Activated CD4-positive, CD25-positive, alpha-beta regulatory T cell treated with anti-CD3 and anti-CD28 coated beads, Interleukin-2, amount 50 U/mL, for 72 hours (primary cell): ENCODE measurements at regions not wholly inside any gene's neighbourhood (a gene's known extent, or its start where the extent isn't known, plus 50 kb on each side); places are given as distances from the start of the nearest gene placed in this dataset.
"Not testable (repeated sequence)": the region's sequence is repeated elsewhere in the genome, so short reads cannot be mapped to it uniquely, and the experiment has no call there.

Source experiments
- DNase-seq: peaks from one replicate; pipeline ENCODE4 v3.0.0; 2021

DNA sequence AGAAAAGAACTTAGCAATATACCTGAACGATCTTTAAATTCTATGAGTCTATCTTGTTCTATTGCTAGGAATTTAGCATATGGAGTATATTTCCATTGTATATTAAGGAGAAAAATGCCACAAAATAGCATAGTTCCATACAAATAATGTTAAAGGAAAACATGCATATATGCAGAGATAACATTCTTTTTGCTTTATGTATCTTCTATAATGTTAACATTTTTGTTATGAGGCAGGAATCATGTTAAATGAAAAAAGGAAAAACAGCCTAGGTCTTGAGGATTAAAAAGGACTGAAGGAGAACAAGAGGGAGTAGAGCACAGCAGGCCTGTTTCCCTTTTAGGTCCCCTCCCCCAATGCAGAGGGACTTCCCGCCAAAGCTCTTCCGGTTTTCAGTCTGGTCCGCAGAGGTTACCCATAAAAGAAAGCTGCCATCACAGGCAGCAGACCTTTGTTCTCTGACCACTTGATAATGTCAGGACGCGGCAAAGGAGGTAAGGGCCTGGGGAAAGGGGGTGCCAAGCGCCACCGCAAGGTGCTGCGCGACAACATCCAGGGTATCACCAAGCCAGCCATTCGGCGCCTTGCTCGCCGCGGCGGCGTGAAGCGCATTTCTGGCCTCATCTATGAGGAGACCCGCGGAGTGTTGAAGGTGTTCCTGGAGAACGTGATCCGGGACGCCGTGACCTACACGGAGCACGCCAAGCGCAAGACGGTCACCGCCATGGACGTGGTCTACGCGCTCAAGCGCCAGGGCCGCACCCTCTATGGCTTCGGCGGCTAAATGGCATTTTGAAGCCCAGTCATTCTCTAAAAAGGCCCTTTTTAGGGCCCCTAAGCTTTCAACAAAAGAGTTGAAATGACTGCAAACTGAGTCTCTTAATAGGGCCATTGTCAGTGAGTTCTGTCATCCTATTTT is 108.4 kb upstream of the PRSS16 start:
- DNase-seq = peak; percentile 73

GRCh38 chr6:27139756-27140579 is 107.5 kb upstream of the PRSS16 start:
- DNase-seq = no peak

DNA sequence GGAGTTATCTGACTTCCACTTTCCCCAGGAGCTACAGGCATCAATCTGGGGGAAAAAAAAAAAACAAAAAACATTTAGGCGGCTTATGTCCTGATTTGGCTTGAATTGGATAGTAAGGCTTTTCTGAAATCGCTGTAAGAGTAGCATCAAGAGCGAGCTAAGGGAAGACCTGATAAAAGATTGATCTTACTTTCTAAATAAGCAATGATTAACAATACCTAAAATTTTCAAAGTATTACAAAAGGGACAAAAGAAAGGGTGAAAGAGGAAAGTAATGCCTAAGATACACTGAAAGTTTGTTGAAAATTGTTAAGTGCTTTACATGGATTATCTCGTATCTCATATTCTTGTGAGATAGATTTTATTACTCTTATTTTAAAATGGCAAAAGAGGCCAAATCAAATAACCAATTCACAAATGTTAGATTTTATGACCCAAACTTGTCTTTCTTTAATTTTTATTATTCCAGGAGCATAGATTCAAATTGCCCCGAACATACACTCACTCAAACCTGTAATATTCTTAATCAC is 106.4 kb upstream of the PRSS16 start:
- no peak for DNase-seq

- no peak for DNase-seq
Measured at GRCh38 chr6:27141529-27142015, 105.9 kb upstream of the PRSS16 start.

DNA sequence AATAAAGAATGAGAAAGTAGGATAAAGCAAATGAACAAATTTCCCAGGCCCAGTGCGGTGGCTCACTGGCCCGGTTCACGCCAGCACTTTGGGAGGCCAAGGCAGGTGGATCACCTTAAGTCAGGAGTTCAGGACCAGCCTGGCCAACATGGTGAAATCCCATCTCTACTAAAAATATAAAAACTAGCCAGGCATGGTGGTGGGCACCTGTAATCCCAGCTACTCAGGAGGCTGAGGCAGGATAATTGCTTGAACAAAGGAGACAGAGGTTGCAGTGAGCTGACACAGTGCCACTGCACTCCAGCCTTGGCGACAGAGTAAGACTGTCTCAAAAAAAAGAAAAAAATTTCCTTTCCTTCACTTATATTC is 104.5 kb upstream of the PRSS16 start:
- not testable (repeated sequence) for DNase-seq

GRCh38 chr6:27143474-27144026 is 104.0 kb upstream of the PRSS16 start:
- no peak for DNase-seq

DNA sequence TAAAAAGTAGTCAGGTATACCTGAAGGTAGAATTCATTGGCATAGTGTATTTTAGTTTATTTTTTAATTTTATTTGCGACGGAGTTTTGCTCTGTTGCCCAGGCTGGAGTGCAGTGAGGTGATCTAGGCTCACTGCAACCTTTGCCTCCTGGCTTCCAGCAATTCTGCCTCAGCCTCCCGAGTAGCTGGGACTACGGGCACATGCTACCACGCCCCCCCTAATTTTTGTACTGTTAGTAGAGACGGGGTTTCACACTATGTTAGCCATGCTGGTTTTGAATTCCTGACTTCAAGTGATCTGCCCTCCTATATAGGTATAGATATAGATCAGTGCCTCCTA is 102.8 kb upstream of the PRSS16 start:
- DNase-seq = no peak

GRCh38 chr6:27145731-27146455 is 101.6 kb upstream of the PRSS16 start:
- DNase-seq = peak; percentile 51

DNA sequence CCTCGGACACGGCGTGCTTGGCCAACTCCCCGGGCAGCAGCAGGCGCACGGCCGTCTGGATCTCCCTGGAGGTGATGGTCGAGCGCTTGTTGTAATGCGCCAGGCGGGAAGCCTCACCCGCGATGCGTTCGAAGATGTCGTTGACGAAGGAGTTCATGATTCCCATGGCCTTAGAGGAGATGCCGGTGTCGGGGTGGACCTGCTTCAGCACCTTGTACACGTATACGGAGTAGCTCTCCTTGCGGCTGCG is 101.1 kb upstream of the PRSS16 start:
- DNase-seq = peak; percentile 76

DNA sequence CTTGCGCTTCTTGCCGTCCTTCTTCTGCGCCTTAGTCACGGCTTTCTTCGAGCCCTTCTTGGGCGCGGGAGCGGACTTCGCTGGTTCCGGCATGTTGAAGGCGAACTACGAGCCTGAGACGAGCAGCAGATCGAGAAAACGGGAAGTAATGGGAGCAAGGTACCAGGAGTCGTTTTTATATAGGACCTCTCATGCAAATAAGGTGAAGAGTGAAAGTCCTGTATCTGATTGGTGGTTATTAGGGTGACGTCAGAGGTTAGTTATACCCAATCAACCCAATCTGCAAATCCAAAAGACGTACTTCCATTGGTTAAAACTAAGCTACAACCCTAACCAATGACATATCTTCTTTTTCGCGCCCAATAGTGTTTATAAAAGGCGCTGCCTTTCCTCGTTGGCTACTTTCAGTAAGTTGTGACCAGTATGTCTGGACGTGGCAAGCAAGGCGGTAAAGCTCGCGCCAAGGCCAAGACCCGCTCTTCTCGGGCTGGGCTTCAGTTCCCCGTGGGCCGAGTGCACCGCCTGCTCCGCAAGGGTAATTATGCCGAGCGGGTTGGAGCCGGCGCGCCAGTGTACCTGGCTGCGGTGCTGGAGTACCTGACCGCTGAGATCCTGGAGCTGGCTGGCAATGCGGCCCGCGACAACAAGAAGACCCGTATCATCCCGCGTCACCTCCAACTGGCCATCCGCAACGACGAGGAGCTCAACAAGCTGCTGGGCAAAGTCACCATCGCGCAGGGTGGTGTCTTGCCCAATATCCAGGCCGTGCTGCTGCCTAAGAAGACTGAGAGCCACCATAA is 100.6 kb upstream of the PRSS16 start:
- DNase-seq = peak; percentile 78

DNA sequence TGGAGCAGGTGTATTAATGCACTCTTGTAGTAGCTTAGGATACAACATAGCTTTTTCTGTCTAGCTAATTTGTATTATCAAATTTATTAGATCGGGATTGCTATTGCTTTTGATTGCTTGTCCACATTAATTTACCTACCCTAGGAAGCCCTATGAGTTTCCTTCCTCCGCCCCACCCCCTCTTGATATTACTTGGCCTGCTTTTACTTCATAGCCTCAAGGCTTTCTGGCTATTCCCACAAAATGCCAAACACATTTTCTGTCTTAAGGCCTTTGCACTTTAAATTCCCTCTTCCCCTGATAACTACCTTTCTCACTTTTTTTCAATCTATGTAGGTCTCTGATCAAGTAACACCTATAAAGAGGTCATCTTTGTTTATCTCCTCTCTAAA is 99.1 kb upstream of the PRSS16 start:
- no peak for DNase-seq

GRCh38 chr6:27149150-27149549 is 98.4 kb upstream of the PRSS16 start:
- DNase-seq = no peak

- no peak for DNase-seq
Measured at GRCh38 chr6:27154696-27155095, 92.8 kb upstream of the PRSS16 start.

- DNase-seq = no peak
Measured at GRCh38 chr6:27156874-27157458, 90.5 kb upstream of the PRSS16 start.

- peak; percentile 80 for DNase-seq
Measured at GRCh38 chr6:27157459-27158315, 89.8 kb upstream of the PRSS16 start.

GRCh38 chr6:27158316-27158643 is 89.2 kb upstream of the PRSS16 start:
- DNase-seq = no peak

- DNase-seq = no peak
Measured at GRCh38 chr6:27159725-27160124, 87.8 kb upstream of the PRSS16 start.

DNA sequence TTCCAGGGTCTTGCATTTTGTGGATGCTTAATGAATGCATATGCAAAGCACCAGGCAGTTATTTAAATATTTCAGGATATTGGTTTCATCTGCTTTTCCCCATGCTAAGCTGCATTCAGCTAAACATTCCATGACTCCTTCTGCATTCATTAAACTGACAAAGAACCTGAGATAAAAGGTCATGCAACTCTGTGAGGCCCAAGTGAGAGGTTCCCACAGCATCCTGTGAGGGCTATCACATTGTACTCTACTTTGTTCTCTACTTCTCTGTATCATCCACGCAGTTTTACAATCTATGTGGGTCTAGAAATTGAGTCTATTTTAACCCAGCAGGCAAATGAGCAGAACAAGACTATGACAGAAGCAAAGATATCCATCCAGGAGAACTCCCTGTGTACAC is 86.4 kb upstream of the PRSS16 start:
- DNase-seq = no peak

GRCh38 chr6:27161603-27161945 is 85.9 kb upstream of the PRSS16 start:
- no peak for DNase-seq

DNA sequence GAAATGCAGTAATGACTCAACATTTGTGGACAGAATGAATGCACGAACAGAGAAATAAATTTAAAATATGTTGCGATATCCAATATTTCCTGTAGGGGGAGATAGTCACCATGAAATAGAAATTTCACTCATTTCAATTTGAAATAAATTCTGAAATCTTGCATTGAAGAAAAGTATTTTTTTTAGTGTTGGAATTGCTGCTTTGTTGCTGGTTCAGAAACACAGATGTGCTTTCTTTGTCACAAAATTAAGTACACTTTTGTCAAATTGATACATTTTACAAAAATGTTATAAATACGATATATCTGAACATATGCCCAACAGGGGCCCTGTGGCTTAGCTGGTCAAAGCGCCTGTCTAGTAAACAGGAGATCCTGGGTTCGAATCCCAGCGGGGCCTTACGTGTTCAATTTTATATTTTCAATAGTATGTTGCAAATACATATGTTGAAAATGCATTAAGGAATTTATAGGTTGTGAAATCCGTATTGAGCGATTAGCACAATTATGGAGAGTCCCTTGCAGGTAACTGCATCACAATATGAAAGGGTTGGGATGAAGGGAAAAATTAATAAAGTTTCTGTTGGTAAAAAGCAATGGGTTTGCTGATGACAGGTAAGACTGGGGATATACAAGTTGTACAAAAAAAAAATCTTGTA is 85.4 kb upstream of the PRSS16 start:
- no peak for DNase-seq

- no peak for DNase-seq
Measured at GRCh38 chr6:27163834-27164233, 83.7 kb upstream of the PRSS16 start.
